Choroid plexus epithelial cell (primary cell): ENCODE measurements at regions not wholly inside any gene's neighbourhood (a gene's known extent, or its start where the extent isn't known, plus 50 kb on each side); places are given as distances from the start of the nearest gene placed in this dataset.

Source experiments
- DNase-seq: peaks from one replicate; pipeline ENCODE4 v3.0.0-alpha.2; 2010; ENCODE audit warnings: low read depth
- H3K4me3 ChIP-seq: 2 replicates; pipeline ENCODE4 v1.5.1; 2011; ENCODE audit warnings: low read depth, mild to moderate bottlenecking, control low read depth, low read length, moderate library complexity
- TF ChIP-seq, protein P1 (sequence below): conservative IDR thresholded peaks from 2 replicates; pipeline ENCODE4 v1.5.1; 2011; ENCODE audit warnings: low read depth, mild to moderate bottlenecking, control low read depth, inconsistent platforms, low read length, moderate library complexity

- DNase-seq, result no peak
- TF ChIP-seq, protein P1, sequence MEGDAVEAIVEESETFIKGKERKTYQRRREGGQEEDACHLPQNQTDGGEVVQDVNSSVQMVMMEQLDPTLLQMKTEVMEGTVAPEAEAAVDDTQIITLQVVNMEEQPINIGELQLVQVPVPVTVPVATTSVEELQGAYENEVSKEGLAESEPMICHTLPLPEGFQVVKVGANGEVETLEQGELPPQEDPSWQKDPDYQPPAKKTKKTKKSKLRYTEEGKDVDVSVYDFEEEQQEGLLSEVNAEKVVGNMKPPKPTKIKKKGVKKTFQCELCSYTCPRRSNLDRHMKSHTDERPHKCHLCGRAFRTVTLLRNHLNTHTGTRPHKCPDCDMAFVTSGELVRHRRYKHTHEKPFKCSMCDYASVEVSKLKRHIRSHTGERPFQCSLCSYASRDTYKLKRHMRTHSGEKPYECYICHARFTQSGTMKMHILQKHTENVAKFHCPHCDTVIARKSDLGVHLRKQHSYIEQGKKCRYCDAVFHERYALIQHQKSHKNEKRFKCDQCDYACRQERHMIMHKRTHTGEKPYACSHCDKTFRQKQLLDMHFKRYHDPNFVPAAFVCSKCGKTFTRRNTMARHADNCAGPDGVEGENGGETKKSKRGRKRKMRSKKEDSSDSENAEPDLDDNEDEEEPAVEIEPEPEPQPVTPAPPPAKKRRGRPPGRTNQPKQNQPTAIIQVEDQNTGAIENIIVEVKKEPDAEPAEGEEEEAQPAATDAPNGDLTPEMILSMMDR, result no peak
- H3K4me3 ChIP-seq, result no peak overlapping the region
Measured at GRCh38 chr6:165001502-165002157, 307.8 kb downstream of the C6orf118 start.

- TF ChIP-seq, protein P1, result no peak
- DNase-seq, result no peak
- no peak overlapping the region for H3K4me3 ChIP-seq
Measured at GRCh38 chr6:164998297-164998696, 311.1 kb downstream of the C6orf118 start.

DNA sequence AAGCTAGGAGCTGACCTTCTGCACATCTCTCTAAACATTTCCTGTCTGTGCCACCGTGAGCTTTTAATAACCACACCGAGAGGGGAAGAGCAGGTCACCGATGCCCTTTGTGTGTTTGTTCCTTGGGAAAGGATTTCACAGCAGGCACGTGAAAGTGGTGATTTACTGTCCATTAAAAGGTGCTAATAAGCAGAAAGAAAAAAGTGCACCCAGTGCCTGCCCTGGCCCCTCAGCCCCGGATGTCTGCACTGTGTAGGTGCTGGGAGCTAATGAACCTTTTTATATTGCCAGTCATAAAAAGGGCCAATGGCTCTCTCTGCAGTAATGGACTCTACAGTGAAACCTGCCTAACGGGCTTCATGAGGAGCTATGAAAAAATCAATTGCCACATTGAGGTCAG is 312.6 kb downstream of the C6orf118 start:
- H3K4me3 ChIP-seq, result no peak overlapping the region
- DNase-seq, result no peak
- TF ChIP-seq, protein P1, result no peak

DNA sequence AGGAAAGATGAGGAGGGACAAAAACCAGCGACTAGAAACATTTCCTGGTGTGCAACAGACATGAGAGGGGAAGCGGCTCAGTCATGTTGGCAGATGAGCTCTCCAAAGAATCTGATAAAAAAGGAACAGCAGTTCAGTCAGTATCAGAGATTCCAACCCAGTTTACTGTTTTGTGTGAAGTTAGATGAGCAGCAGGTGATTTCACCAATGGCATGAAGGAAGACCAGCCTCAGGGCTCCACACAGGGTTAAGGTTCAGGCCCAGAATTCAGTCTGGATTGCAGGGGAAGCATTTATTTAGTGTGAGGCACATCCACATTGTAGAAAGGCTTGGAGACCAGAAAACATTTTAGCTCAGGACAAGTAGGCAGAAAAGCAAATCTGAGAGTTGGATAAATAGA is 317.8 kb downstream of the C6orf118 start:
- DNase-seq, result no peak
- no peak overlapping the region for H3K4me3 ChIP-seq

DNA sequence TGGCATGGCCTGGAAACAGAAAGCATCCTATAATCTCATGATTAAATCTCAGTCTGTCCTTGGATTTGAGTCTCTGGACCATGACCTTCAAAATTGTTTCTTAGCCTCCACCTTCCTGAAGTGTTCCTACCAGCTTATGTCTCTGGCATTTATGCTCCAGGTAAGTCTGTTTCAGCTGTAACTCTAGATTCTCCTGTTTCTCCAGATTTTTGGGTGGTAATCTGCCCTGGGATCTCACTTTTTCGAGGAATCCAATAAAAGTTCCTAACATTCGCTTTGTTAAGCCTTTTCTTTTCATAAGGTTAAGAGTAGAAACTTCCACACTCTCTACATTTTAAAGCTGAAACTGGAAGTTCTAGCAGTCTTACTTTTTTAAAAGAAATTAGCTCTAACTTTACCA is 318.5 kb downstream of the C6orf118 start:
- DNase-seq, result no peak
- no peak overlapping the region for H3K4me3 ChIP-seq
- TF ChIP-seq, protein P1, result no peak

More for the DNA sequence above, 317.8 kb downstream of the C6orf118 start:
- TF ChIP-seq, protein P1, result no peak

DNA sequence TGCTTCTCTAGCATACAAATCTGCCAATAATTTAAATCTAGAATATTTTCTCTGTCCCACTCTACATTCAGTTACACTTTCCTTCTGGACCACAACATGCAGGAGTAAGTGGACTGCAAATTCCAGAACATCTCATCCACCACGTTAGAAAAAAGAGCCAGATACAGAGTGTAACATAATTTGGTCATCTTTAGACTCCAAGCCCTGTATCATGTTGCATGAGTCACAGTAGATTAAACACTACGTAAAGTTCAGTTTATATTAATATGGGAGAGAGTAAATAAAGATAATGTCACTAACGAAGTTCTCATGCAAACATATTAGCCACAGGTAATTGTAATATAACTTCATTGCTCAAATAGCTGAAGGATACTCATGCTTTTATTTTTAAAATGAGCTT is 327.0 kb downstream of the C6orf118 start:
- TF ChIP-seq, protein P1, result no peak
- H3K4me3 ChIP-seq, result no peak overlapping the region
- no peak for DNase-seq

GRCh38 chr6:164967102-164967501 is 342.3 kb downstream of the C6orf118 start:
- no peak for DNase-seq
- H3K4me3 ChIP-seq, result no peak overlapping the region
- TF ChIP-seq, protein P1, result no peak
